ENCODE measurements at regions not wholly inside any gene's neighbourhood (a gene's known extent, or its start where the extent isn't known, plus 50 kb on each side); places are given as distances from the start of the nearest gene placed in this dataset.

- in situ Hi-C loops (cut with HindIII; ENCODE audit: extremely low pct_ligation_motif_present, low pct_unique_long_range_greater_than_20kb) (no loop called here), intact Hi-C loops (cut with micrococcal nuclease; ENCODE audit: unreplicated experiment) (no loop called here)
- POLR2A ChIA-PET = no interaction called here
- FAIRE-seq (no peak), ATAC-seq (no peak), DNase-seq (ENCODE audit: low spot score) (no peak)
- CTCF ChIA-PET (ENCODE audit: low intra/inter-chr PET ratio, low total read pairs) = no interaction called here
- WGBS (ENCODE audit: low lambda C conversion rate) = 25% methylated on average over 3 of the region's 4 CpGs
- H3K9ac ChIP-seq (ENCODE audit: insufficient read depth, low read depth, low read length) = no peak overlapping the region
- no peaks in the 10 kb centered on the region for H3K36me3 ChIP-seq (replicated peaks in 1 of 2; ENCODE audit: control insufficient read depth in 1 of 2, insufficient read depth in 2 of 2, low read length in 2 of 2)
- no TSS peak for BruUV-seq (replicated peaks)
- no peaks in the 10 kb centered on the region for H3K9me3 ChIP-seq (ENCODE audit: low read length)
- no peak overlapping the region for H3K4me2 ChIP-seq (ENCODE audit: low read depth, low read length)
- no peaks in the 10 kb centered on the region for H4K20me1 ChIP-seq (ENCODE audit: insufficient read depth, low read length)
- no peak overlapping the region for H2AFZ ChIP-seq (ENCODE audit: low read length)
- no peak overlapping the region for H3K27ac ChIP-seq (ENCODE audit: extremely low read length, insufficient read depth, low read length)
- no peaks in the 10 kb centered on the region for H3K4me1 ChIP-seq (ENCODE audit: insufficient read depth, low read length)
- TF ChIP-seq ZBTB20 (CRISPR knock-in tag; IDR thresholded peaks at IDR 0.05; ENCODE audit: borderline replicate concordance, low read depth) (no peak), RFXAP (CRISPR knock-in tag; IDR thresholded peaks at IDR 0.05; ENCODE audit: borderline replicate concordance) (no peak), RNF2 (conservative IDR thresholded peaks at IDR 0.05; ENCODE audit: low read depth) (no peak), ZNF382 (CRISPR knock-in tag; IDR thresholded peaks at IDR 0.05; ENCODE audit: borderline replicate concordance) (no peak), PBX3 (CRISPR knock-in tag; IDR thresholded peaks at IDR 0.05; ENCODE audit: borderline replicate concordance) (no peak), SMARCC2 (IDR thresholded peaks at IDR 0.05) (no peak), ZHX2 (IDR thresholded peaks at IDR 0.05; ENCODE audit: low read depth) (no peak), ZHX2 (CRISPR knock-in tag; IDR thresholded peaks at IDR 0.05; ENCODE audit: borderline replicate concordance) (no peak), ZNF510 (CRISPR knock-in tag; IDR thresholded peaks at IDR 0.05; ENCODE audit: low read depth) (no peak), ZNF572 (CRISPR knock-in tag; IDR thresholded peaks at IDR 0.05) (no peak), PCBP1 (IDR thresholded peaks at IDR 0.05; ENCODE audit: borderline replicate concordance, low read depth, low read length) (no peak), GATAD2A (CRISPR knock-in tag; IDR thresholded peaks at IDR 0.05) (no peak), ZNF781 (CRISPR knock-in tag; IDR thresholded peaks at IDR 0.05; ENCODE audit: borderline replicate concordance, not compliant biosample characterization) (no peak), HDAC2 (CRISPR knock-in tag; IDR thresholded peaks at IDR 0.05) (no peak), RFX3 (CRISPR knock-in tag; IDR thresholded peaks at IDR 0.05) (no peak), SCMH1 (CRISPR knock-in tag; IDR thresholded peaks at IDR 0.05; ENCODE audit: borderline replicate concordance) (no peak), DDIT3 (CRISPR knock-in tag; IDR thresholded peaks at IDR 0.05) (no peak)
- H3K4me3 ChIP-seq (replicated peaks in 1 of 3; ENCODE audit: insufficient read depth in 1 of 3, low read depth in 2 of 3, low read length in 3 of 3) = no peak overlapping the region
- no peaks in the 10 kb centered on the region for H3K27me3 ChIP-seq (ENCODE audit: control insufficient read depth in 1 of 2, insufficient read depth in 2 of 2, low read length in 2 of 2)
- no peaks in the 10 kb centered on the region for H3K79me2 ChIP-seq (ENCODE audit: insufficient read depth, low read length)
Observed at GRCh38 chr4:126361287-126361686, 1046.5 kb downstream of the FAT4 start.
